ENCODE measurements at regions not wholly inside any gene's neighbourhood (a gene's known extent, or its start where the extent isn't known, plus 50 kb on each side); places are given as distances from the start of the nearest gene placed in this dataset.

DNA sequence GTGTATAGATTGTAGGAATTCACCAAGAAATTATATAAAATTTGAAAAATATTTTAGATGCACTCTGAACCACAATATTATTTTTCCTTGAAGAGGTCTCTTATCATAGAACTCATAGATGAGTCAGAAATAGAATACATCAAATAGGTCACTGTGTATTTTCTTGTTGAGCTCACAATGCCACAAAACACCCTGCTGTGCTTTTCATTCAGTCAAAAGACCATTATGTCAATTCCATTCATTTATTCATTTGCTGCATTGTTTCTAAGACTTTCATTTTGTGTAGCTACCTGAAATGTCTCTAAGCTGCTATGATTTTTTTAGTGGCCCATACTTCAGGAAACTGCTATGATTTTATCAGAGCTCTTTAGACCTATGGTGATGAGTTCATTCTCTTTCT is 231.9 kb upstream of the AVPR1A start:
- TF ChIP-seq GATA3 (IDR thresholded peaks at IDR 0.05; ENCODE audit: low read depth, low read length) (no peak), GATA2 (IDR thresholded peaks at IDR 0.05; ENCODE audit: low read depth, low read length) (no peak)

DNA sequence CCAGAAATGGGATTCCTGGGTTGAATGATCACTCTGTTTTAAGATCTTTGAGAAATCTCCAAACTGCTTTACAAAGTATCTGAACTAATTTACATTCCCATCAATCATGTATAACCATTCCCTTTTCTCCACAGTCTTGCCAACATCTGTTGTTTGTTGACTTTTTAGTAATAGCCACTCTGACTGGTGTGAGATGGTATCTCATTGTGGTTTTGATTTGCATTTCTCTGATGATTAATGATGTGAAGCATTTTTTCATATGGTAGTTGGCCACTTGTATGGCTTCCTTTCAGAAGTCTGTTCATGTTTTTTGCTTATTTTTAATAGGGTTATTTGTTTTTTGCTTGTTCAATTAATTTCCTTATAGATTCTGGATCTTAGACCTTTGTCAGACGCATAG is 211.8 kb upstream of the AVPR1A start:
- TF ChIP-seq GATA2 (IDR thresholded peaks at IDR 0.05; ENCODE audit: low read depth, low read length) = no peak
- TF ChIP-seq GATA3 (IDR thresholded peaks at IDR 0.05; ENCODE audit: low read depth, low read length) = no peak

DNA sequence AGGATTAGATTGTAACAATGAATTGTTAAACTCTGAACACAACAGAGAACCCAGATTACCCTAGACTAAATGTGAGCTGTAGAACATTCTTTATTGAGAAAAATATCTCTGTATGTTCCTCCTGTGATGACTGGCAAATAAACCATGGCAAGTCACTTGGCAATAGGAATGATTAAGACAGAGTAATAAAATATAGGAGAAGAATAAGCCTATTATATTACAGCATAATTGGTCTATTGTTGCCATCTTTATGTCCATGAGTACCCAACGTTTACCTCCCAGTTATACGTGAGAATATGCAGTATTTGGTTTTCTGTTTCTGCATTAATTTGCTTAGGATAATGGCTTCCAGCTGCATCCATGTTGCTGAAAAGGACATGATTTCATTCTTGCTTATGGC is 211.2 kb upstream of the AVPR1A start:
- TF ChIP-seq GATA2 (IDR thresholded peaks at IDR 0.05; ENCODE audit: low read depth, low read length) (no peak), GATA3 (IDR thresholded peaks at IDR 0.05; ENCODE audit: low read depth, low read length) (no peak)

DNA sequence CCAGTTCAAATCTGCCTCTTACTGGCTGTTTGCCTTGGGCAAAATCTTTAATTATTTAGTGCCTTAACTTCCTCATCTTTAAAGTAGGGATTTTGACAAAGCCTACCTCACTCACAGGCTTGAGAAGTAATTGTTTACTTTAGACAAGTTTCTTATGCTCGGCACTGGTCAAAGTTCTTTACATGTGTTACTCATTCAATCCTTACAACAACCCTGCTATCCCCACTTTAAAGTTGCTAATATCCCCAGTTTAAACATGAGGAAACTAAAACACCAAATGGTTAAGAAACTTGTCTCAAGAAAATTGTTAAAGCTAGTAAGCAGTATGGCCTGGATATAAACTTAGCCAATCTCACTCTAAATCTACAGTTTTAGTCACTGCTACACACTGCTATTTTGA is 204.0 kb upstream of the AVPR1A start:
- TF ChIP-seq GATA3 (IDR thresholded peaks at IDR 0.05; ENCODE audit: low read depth, low read length) = no peak

DNA sequence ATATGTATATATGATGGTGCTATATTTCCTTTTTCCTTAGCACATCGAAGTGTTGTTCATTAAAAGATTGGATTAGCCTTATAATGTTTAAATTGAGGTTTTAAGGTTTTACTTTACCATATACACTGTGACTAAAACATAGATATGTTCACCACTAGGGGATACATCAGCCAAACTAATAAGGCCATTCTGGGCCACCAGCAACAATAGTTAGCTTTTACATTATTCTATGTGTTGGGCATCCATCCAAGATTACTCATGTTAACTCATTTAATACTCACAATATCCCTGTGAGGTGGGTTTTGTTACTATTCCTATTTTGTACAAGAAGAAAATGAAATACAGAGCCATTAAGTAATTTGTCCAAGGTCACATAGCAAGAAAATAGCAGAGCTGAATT is 202.6 kb upstream of the AVPR1A start:
- TF ChIP-seq GATA2 (IDR thresholded peaks at IDR 0.05; ENCODE audit: low read depth, low read length) (no peak), GATA3 (IDR thresholded peaks at IDR 0.05; ENCODE audit: low read depth, low read length) (no peak)

DNA sequence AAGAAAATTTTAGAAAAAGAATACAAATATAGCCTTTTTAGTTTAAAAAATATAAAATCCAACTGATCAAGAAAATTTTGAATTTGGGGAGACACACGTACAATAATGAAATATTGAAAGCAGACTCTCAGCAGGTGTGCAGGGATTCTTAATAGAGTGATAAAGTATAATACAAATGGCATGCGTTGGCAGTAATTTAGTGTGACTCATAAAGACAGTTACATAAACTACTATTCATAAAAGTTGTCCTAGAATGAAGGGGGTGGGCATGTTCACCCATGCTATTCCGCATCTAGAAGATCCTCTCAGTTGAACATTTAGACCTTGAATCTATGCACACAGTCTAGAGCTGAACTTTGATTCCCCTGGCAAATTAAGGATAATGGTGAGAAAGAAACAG is 200.4 kb upstream of the AVPR1A start:
- TF ChIP-seq GATA2 (IDR thresholded peaks at IDR 0.05; ENCODE audit: low read depth, low read length) (no peak), GATA3 (IDR thresholded peaks at IDR 0.05; ENCODE audit: low read depth, low read length) (no peak)

DNA sequence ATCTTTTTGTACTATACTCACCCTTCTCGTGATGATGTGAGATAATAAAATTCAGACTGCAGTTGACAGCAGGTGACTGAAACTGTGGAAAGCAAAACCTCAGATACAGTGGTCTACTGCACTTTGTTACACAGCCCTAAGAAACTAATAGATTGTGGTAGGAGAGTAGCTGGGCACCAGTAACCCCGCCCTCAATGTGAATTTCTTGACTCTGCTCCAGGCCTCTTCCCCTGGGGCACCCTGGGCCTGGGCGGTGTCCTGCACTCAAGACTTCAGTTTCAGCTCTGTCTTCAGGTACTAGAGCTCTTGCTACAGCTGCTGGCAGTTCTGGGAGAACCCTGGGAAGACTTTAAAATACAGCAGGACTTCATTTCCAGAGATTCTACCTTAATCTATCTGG is 197.6 kb upstream of the AVPR1A start:
- TF ChIP-seq GATA3 (IDR thresholded peaks at IDR 0.05; ENCODE audit: low read depth, low read length) (no peak), GATA2 (IDR thresholded peaks at IDR 0.05; ENCODE audit: low read depth, low read length) (no peak)

DNA sequence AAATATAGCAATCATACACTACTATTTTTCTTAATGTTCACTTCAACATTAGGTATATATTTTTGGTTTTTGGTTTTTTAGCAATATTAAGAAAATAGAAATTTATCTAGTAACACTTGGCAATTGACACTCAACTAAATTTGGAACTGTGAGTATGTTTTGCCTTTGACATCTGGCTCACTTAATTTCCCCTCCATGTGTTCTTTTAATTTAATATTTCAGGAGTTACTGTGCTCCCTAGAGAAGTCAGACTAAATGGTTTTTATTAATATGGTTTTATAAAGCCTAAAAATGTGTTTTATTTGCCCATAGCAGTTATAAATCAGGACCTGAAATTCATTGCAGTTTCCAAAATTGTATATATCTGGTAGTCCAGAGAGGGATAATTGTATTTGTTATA is 175.3 kb upstream of the AVPR1A start:
- TF ChIP-seq GATA3 (IDR thresholded peaks at IDR 0.05; ENCODE audit: low read depth, low read length) (no peak), GATA2 (IDR thresholded peaks at IDR 0.05; ENCODE audit: low read depth, low read length) (no peak)

DNA sequence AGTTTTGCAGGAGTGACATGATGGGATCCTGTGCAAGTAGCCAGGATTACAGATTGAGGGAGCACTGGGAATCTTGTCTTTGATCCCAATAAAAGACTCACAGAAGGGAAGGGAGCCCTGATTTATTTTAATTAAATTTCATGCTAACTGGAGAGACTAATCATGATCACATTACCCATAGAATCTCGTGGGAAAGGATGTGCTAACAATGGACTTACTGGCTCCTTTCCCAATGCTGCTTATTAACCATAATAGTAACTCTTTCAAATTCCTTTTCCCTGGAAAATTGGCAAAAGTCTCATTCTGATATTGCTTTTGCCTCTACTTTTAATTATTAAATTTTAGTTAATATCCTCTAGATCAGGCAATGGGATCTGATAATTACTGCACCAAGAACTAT is 174.8 kb upstream of the AVPR1A start:
- TF ChIP-seq GATA3 (IDR thresholded peaks at IDR 0.05; ENCODE audit: low read depth, low read length) = no peak
- TF ChIP-seq GATA2 (IDR thresholded peaks at IDR 0.05; ENCODE audit: low read depth, low read length) = no peak

DNA sequence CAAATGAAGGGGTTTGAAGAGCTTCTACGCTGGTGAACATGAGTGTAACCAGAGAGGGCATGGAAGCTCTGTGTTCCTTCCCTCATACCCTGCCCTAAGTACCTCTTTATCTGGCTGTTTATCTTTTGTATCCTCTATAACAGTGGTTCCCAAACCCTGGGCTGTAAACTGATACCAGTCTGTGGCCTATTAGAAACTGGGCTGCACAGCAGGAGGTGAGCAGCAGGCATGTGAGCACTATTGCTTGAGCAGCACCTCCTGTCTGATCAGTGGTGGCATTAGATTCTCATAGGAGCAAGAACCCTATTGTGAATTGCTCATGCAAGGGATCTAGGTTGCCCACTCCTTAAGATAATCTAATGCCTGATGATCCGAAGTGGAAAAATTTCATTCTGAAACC is 172.9 kb upstream of the AVPR1A start:
- TF ChIP-seq GATA3 (IDR thresholded peaks at IDR 0.05; ENCODE audit: low read depth, low read length) (no peak), GATA2 (IDR thresholded peaks at IDR 0.05; ENCODE audit: low read depth, low read length) (no peak)

DNA sequence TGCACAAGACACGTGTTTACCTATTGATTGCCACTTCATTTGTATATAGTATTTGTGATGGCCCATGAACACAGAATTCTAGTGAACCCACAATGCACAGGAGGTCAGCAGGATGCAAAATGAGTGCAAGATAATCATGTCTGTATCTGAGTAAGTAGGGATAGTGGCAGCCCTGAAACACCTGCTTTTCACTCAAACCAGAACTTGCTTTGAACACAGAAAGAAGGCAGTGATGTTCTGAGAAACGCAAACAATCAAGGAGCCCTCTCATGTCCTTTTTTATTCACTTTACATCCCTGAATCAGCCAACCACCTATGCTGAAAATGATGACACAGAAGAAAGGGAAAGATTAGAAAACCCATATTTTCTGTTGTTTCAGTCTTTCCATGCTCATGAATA is 170.4 kb upstream of the AVPR1A start:
- TF ChIP-seq GATA2 (IDR thresholded peaks at IDR 0.05; ENCODE audit: low read depth, low read length) (no peak), GATA3 (IDR thresholded peaks at IDR 0.05; ENCODE audit: low read depth, low read length) (no peak)

DNA sequence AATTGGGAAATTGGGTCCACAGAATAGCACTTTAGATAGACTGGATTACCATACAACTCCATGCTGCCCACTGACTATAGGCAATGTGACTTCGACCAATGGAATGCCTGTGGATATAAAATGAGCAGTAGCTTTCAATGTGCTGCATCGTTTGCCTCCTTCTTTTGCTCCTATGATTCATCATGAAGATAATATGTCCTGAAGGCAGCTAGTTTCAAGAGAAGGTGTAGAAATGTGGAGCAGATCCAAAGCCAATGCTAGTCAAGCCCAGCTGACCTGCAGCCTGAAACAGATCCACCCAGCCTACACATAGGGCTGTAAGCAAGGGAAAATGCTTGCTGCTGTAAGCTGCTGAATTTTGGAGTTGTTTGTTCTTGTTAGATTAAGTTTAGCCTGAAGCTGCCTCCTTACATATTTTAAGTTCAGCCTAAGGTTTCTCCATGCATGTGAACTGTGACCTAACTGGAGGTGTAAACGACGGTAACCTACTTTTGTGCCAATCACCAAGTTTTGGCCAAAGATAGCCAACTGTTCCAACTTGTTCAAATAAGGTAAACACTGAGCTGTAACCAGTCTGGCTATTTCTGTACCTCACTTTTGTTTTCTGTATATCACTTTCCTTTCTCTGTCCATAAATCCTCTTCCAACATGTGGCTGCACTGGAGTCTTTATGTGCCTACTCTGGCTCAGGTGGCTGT is 169.1 kb upstream of the AVPR1A start:
- no peak for TF ChIP-seq GATA3 (IDR thresholded peaks at IDR 0.05; ENCODE audit: low read depth, low read length)
- no peak for TF ChIP-seq GATA2 (IDR thresholded peaks at IDR 0.05; ENCODE audit: low read depth, low read length)

DNA sequence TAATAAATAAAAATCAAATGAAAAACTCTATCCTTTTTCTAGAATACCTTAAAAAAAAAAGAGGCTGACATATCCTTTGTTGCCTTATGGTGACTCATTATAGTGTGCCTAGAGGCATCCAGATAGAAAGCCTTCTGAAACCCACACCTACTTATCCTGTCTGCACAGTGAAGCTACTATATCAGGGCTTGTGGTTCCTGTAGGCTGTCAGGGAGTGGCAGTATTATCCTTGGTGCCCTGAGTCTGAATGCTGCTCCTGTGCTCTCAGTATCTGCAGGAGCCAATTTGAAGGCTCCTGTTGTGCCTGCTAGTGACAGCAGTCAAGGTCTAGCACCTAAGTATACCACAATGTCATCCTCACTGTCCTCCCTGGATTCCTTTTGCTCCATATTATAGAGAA is 168.4 kb upstream of the AVPR1A start:
- TF ChIP-seq GATA2 (IDR thresholded peaks at IDR 0.05; ENCODE audit: low read depth, low read length) = no peak
- no peak for TF ChIP-seq GATA3 (IDR thresholded peaks at IDR 0.05; ENCODE audit: low read depth, low read length)

DNA sequence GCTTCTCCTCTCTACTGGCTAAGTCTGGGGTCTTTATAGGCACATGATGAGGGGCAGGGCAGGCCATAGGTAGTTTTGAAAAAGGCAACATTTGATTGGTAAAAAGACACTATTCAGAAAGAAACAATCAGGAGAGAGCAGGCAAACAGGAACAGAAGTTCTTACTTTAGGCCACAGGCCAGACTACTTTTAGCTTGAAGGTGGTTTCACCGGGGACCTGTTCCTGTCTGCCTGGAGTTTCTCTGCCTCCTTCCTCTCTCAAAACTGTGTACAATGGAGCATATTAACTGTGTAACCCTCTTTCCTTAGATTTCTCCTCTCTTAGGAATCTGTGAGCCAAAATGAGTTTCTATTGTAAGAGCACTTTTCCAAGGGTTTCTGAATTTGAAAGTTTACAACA is 167.9 kb upstream of the AVPR1A start:
- TF ChIP-seq GATA3 (IDR thresholded peaks at IDR 0.05; ENCODE audit: low read depth, low read length) (no peak), GATA2 (IDR thresholded peaks at IDR 0.05; ENCODE audit: low read depth, low read length) (no peak)

DNA sequence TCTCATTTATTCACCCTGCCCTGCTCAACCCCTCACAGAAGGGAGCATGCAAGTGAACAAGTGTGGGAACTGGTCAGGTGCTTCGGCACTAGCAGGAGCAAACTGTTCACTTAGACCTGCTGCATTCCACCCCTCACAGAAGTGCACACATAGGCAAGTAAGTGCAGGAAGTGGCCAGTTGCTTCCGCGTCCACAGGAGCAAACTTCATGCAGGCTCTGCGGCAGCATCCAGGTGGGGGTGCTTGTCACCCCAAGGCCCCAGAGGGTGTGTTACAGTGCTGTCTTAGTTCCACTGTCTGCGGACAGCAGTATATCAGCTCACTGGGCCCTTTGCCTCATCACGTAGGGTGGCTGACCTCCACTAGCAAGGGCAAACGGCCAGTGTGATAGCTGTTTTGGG is 167.3 kb upstream of the AVPR1A start:
- TF ChIP-seq GATA3 (IDR thresholded peaks at IDR 0.05; ENCODE audit: low read depth, low read length) (no peak), GATA2 (IDR thresholded peaks at IDR 0.05; ENCODE audit: low read depth, low read length) (no peak)

DNA sequence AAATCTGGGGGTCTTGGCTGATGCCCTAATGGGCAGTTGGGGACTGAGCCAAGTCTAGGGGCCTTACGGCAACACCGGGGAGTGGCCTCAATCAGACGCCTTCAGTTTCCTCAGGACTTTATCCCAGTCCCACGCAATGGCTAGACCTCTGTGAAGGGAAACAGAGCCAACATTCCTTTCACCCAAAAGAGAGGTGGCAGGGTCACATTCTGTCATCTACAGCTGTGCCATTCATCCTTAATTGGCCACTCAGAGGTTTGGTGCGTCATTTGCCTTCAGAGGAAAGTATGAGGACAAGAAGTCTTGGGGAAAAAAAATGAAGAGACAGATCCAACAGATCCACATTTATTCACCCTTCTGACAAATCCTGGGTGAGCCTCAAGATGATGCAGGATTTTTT is 166.9 kb upstream of the AVPR1A start:
- TF ChIP-seq GATA3 (IDR thresholded peaks at IDR 0.05; ENCODE audit: low read depth, low read length) (no peak), GATA2 (IDR thresholded peaks at IDR 0.05; ENCODE audit: low read depth, low read length) (no peak)

All from SH-SY5Y (cell line).